ENCODE measurements at regions not wholly inside any gene's neighbourhood (a gene's known extent, or its start where the extent isn't known, plus 50 kb on each side); places are given as distances from the start of the nearest gene placed in this dataset.

- Histone ChIP-seq H3K27ac (ENCODE audit: low read length) (no peak overlapping the region), H3K9me3 (ENCODE audit: low read length) (no peaks in the 10 kb centered on the region), H3K4me2 (ENCODE audit: low read length) (no peak overlapping the region), H3K4me3 (ENCODE audit: low read length) (no peak overlapping the region), H3K27me3 (ENCODE audit: low read length) (peaks cover 40% of the 10 kb centered on the region), H3K9me2 (replicated peaks; ENCODE audit: low read length) (no peaks in the 10 kb centered on the region), H3K79me2 (ENCODE audit: low read length) (no peaks in the 10 kb centered on the region), H4K20me1 (ENCODE audit: low read length) (no peaks in the 10 kb centered on the region), H3K36me3 (ENCODE audit: low read depth, low read length) (no peaks in the 10 kb centered on the region), H3K4me1 (ENCODE audit: insufficient read depth, low read length) (no peaks in the 10 kb centered on the region), H3F3A (ENCODE audit: low read length, unreplicated experiment) (no peaks in the 10 kb centered on the region), H3K9ac (ENCODE audit: low read length) (no peak overlapping the region), H2AFZ (ENCODE audit: low read length) (no peak overlapping the region)
- no TSS peak for BruUV-seq (replicated peaks)
- ATAC-seq = no peak
- CTCF ChIA-PET = no interaction called here
- TF ChIP-seq CTCF (conservative IDR thresholded peaks at IDR 0.05; ENCODE audit: low read depth, low read length) = no peak
- TF ChIP-seq EZH2 (IDR thresholded peaks at IDR 0.05; ENCODE audit: low read length, unreplicated experiment) = no peak
- TF ChIP-seq EZH2phosphoT487 (IDR thresholded peaks at IDR 0.05; ENCODE audit: borderline replicate concordance, low read length) = no peak
- no peak for DNase-seq
- POLR2A ChIA-PET (ENCODE audit: unreplicated experiment) = no interaction called here
- intact Hi-C loops (cut with micrococcal nuclease) = no loop called here
These were observed 241.2 kb downstream of the RPIA start for GRCh38 chr2:88932686-88933085.

- intact Hi-C loops (cut with micrococcal nuclease) = no loop called here
- Histone ChIP-seq H3K27ac (ENCODE audit: low read length) (no peak overlapping the region), H3K9ac (ENCODE audit: low read length) (no peak overlapping the region), H3K4me1 (ENCODE audit: insufficient read depth, low read length) (no peaks in the 10 kb centered on the region), H3K4me2 (ENCODE audit: low read length) (no peak overlapping the region), H3K9me2 (replicated peaks; ENCODE audit: low read length) (no peaks in the 10 kb centered on the region), H3K79me2 (ENCODE audit: low read length) (no peaks in the 10 kb centered on the region), H3F3A (ENCODE audit: low read length, unreplicated experiment) (no peaks in the 10 kb centered on the region), H3K4me3 (ENCODE audit: low read length) (no peak overlapping the region), H2AFZ (ENCODE audit: low read length) (no peak overlapping the region), H3K36me3 (ENCODE audit: low read depth, low read length) (no peaks in the 10 kb centered on the region), H3K9me3 (ENCODE audit: low read length) (no peaks in the 10 kb centered on the region), H4K20me1 (ENCODE audit: low read length) (no peaks in the 10 kb centered on the region), H3K27me3 (ENCODE audit: low read length) (peaks cover 40% of the 10 kb centered on the region)
- DNase-seq (no peak), ATAC-seq (no peak)
- no peak for TF ChIP-seq EZH2 (IDR thresholded peaks at IDR 0.05; ENCODE audit: low read length, unreplicated experiment)
- TF ChIP-seq CTCF (conservative IDR thresholded peaks at IDR 0.05; ENCODE audit: low read depth, low read length) = no peak
- ChIA-PET CTCF (no interaction called here), POLR2A (ENCODE audit: unreplicated experiment) (no interaction called here)
- no TSS peak for BruUV-seq (replicated peaks)
These were observed 241.6 kb downstream of the RPIA start for GRCh38 chr2:88933091-88933490.

- DNase-seq = peak; percentile 26
- no peaks in the 10 kb centered on the region for H4K20me1 ChIP-seq (ENCODE audit: low read length)
- H3K36me3 ChIP-seq (ENCODE audit: low read depth, low read length) = no peaks in the 10 kb centered on the region
- no peaks in the 10 kb centered on the region for H3K4me1 ChIP-seq (ENCODE audit: insufficient read depth, low read length)
- H3K27ac ChIP-seq (ENCODE audit: low read length) = no peak overlapping the region
- no peaks in the 10 kb centered on the region for H3K79me2 ChIP-seq (ENCODE audit: low read length)
- TF ChIP-seq CTCF (conservative IDR thresholded peaks at IDR 0.05; ENCODE audit: low read depth, low read length) (peak; percentile 37; the same call in 1 of the 2 replicates), EZH2 (IDR thresholded peaks at IDR 0.05; ENCODE audit: low read length, unreplicated experiment) (no peak), EZH2phosphoT487 (IDR thresholded peaks at IDR 0.05; ENCODE audit: borderline replicate concordance, low read length) (no peak)
- ChIA-PET POLR2A (ENCODE audit: unreplicated experiment) (no interaction called here), CTCF (no interaction called here)
- H3K9me3 ChIP-seq (ENCODE audit: low read length) = no peaks in the 10 kb centered on the region
- no peaks in the 10 kb centered on the region for H3K9me2 ChIP-seq (replicated peaks; ENCODE audit: low read length)
- H3K4me3 ChIP-seq (ENCODE audit: low read length) = no peak overlapping the region
- no peak for ATAC-seq
- no peak overlapping the region for H3K4me2 ChIP-seq (ENCODE audit: low read length)
- H3K9ac ChIP-seq (ENCODE audit: low read length) = no peak overlapping the region
- no peak overlapping the region for H2AFZ ChIP-seq (ENCODE audit: low read length)
- no peaks in the 10 kb centered on the region for H3F3A ChIP-seq (ENCODE audit: low read length, unreplicated experiment)
- BruUV-seq (replicated peaks) = no TSS peak
- intact Hi-C loops (cut with micrococcal nuclease) = no loop called here
- peaks cover 31% of the 10 kb centered on the region for H3K27me3 ChIP-seq (ENCODE audit: low read length)
These were observed 242.5 kb downstream of the RPIA start for GRCh38 chr2:88933980-88934379.
